AG04450 (cell line): ENCODE measurements at regions not wholly inside any gene's neighbourhood (a gene's known extent, or its start where the extent isn't known, plus 50 kb on each side); places are given as distances from the start of the nearest gene placed in this dataset.

Experiments
- CTCF ChIA-PET: fragments of 300-600, 350-600 bp; formaldehyde crosslinking; extraction: SDS; loops from one replicate; lab custom pipeline; 2022; ENCODE audit warnings: antibody characterized with exemption, inconsistent platforms; lab: Charles Lee
- POLR2A ChIA-PET: fragments of 350-600 bp; formaldehyde crosslinking; extraction: SDS; loops from one replicate; lab custom pipeline; 2021; ENCODE audit warnings: antibody characterized with exemption, inconsistent platforms; lab: Yijun Ruan, JAX
- DNase-seq: peaks from one replicate; pipeline ENCODE4 v3.0.0-alpha.2; 2011; ENCODE audit warnings: low read depth, low spot score
- H3K27ac ChIP-seq: one replicate; pipeline ENCODE4 v1.5.1; 2012; ENCODE audit warnings: low read depth, low read length, control low read depth
- H3K27me3 ChIP-seq: one replicate; pipeline ENCODE4 v1.6.0; 2012; ENCODE audit warnings: low read length; ENCODE audit not compliant: control insufficient read depth, insufficient read depth
- H3K4me3 ChIP-seq: 2 replicates; pipeline ENCODE4 v1.5.1; 2011; ENCODE audit warnings: mild to moderate bottlenecking, low read depth, low read length, control low read depth
- H3K9me3 ChIP-seq: 2 replicates; pipeline ENCODE4 v1.5.1; 2012; ENCODE audit warnings: low read length; ENCODE audit not compliant: control insufficient read depth, insufficient read depth
- CTCF ChIP-seq: IDR thresholded peaks from 2 replicates; pipeline ENCODE4 v1.5.1; 2011; ENCODE audit warnings: low read depth, low read length, control low read depth, inconsistent platforms

- ChIA-PET CTCF (no interaction called here), POLR2A (no interaction called here)
- TF ChIP-seq CTCF, result no peak
These were observed 184.0 kb downstream of the MED10 start for GRCh38 chr5:6194261-6194875.

GRCh38 chr5:6193310-6193709 lies 185.0 kb downstream of the MED10 start:
- Histone ChIP-seq H3K27ac (no peak overlapping the region), H3K9me3 (peaks cover 35% of the 10 kb centered on the region), H3K4me3 (no peak overlapping the region), H3K27me3 (no peaks in the 10 kb centered on the region)
- no peak for TF ChIP-seq CTCF
- CTCF ChIA-PET, result no interaction called here
- DNase-seq, result no peak
- POLR2A ChIA-PET, result no interaction called here

More at GRCh38 chr5:6194261-6194875, 184.0 kb downstream of the MED10 start:
- no peak overlapping the region for H3K27ac ChIP-seq
- no peak for DNase-seq
- no peak overlapping the region for H3K4me3 ChIP-seq
- H3K27me3 ChIP-seq, result no peaks in the 10 kb centered on the region
- peaks cover 31% of the 10 kb centered on the region for H3K9me3 ChIP-seq

GRCh38 chr5:6190838-6191237 lies 187.5 kb downstream of the MED10 start:
- ChIA-PET CTCF (no interaction called here), POLR2A (no interaction called here)

GRCh38 chr5:6188976-6189375 lies 189.4 kb downstream of the MED10 start:
- ChIA-PET CTCF (no interaction called here), POLR2A (no interaction called here)
- Histone ChIP-seq H3K27ac (no peak overlapping the region), H3K4me3 (no peak overlapping the region), H3K27me3 (no peaks in the 10 kb centered on the region), H3K9me3 (peaks cover 46% of the 10 kb centered on the region)
- TF ChIP-seq CTCF, result no peak
- DNase-seq, result no peak

More at GRCh38 chr5:6190838-6191237, 187.5 kb downstream of the MED10 start:
- H3K27ac ChIP-seq, result no peak overlapping the region
- H3K9me3 ChIP-seq, result peaks cover 31% of the 10 kb centered on the region
- TF ChIP-seq CTCF, result no peak
- no peaks in the 10 kb centered on the region for H3K27me3 ChIP-seq
- no peak for DNase-seq
- no peak overlapping the region for H3K4me3 ChIP-seq

- Histone ChIP-seq H3K27ac (no peak overlapping the region), H3K4me3 (no peak overlapping the region), H3K9me3 (peaks cover 51% of the 10 kb centered on the region), H3K27me3 (no peaks in the 10 kb centered on the region)
- DNase-seq, result no peak
- ChIA-PET POLR2A (no interaction called here), CTCF (no interaction called here)
- no peak for TF ChIP-seq CTCF
These were observed 190.0 kb downstream of the MED10 start for GRCh38 chr5:6188344-6188743.
